ENCODE measurements at regions not wholly inside any gene's neighbourhood (a gene's known extent, or its start where the extent isn't known, plus 50 kb on each side); places are given as distances from the start of the nearest gene placed in this dataset.
"Not testable (repeated sequence)": the region's sequence is repeated elsewhere in the genome, so short reads cannot be mapped to it uniquely, and the experiment has no call there.

GRCh38 chr6:144690133-144690532, 405.0 kb downstream of the UTRN start:
- Histone ChIP-seq H3K4me3 (no peak overlapping the region), H3K27ac (no peak overlapping the region), H3K27me3 (no peaks in the 10 kb centered on the region), H3K9me3 (peaks cover 5% of the 10 kb centered on the region), H3K4me1 (no peaks in the 10 kb centered on the region), H3K36me3 (peaks cover 0 to 15% of the 10 kb centered on the region in 2 donors)
- intact Hi-C loops (cut with DNase I), result no loop called here
- no peak for TF ChIP-seq POLR2AphosphoS5 (IDR thresholded peaks at IDR 0.05; ENCODE audit: insufficient read depth in 1 of 2, low read depth in 1 of 2)
- no peak for TF ChIP-seq POLR2A (IDR thresholded peaks at IDR 0.05)
- no peak for TF ChIP-seq CTCF (IDR thresholded peaks at IDR 0.05)
- DNase-seq (ENCODE audit: extremely low spot score in 2 of 2), result no peak

- no peaks in the 10 kb centered on the region for H3K27me3 ChIP-seq
- intact Hi-C loops (cut with DNase I), result no loop called here
- peaks cover 0 to 15% of the 10 kb centered on the region in 2 donors for H3K36me3 ChIP-seq
- no peak overlapping the region for H3K4me3 ChIP-seq
- no peaks in the 10 kb centered on the region for H3K4me1 ChIP-seq
- H3K27ac ChIP-seq, result no peak overlapping the region
- no peak for DNase-seq (ENCODE audit: extremely low spot score in 2 of 2)
- peaks cover 5% of the 10 kb centered on the region for H3K9me3 ChIP-seq
- no peak for TF ChIP-seq POLR2A (IDR thresholded peaks at IDR 0.05)
- TF ChIP-seq CTCF (IDR thresholded peaks at IDR 0.05), result no peak
- TF ChIP-seq POLR2AphosphoS5 (IDR thresholded peaks at IDR 0.05; ENCODE audit: insufficient read depth in 1 of 2, low read depth in 1 of 2), result no peak
These were observed 405.5 kb downstream of the UTRN start for GRCh38 chr6:144690666-144691065.

- H3K27ac ChIP-seq; H3K36me3 ChIP-seq; DNase-seq (ENCODE audit: extremely low spot score in 2 of 2); intact Hi-C loops (cut with DNase I); H3K4me3 ChIP-seq; H3K27me3 ChIP-seq; H3K9me3 ChIP-seq: not testable (repeated sequence)
- H3K4me1 ChIP-seq, result peaks cover 14% of the 10 kb centered on the region
These were observed 406.9 kb downstream of the UTRN start for GRCh38 chr6:144692050-144692449.

- DNase-seq (ENCODE audit: extremely low spot score in 2 of 2), result no peak
- H3K27me3 ChIP-seq, result no peaks in the 10 kb centered on the region
- intact Hi-C loops (cut with DNase I), result no loop called here
- H3K4me3 ChIP-seq, result no peak overlapping the region
- no peaks in the 10 kb centered on the region for H3K9me3 ChIP-seq
- no peak overlapping the region for H3K27ac ChIP-seq
- TF ChIP-seq POLR2A (IDR thresholded peaks at IDR 0.05), result no peak
- TF ChIP-seq CTCF (IDR thresholded peaks at IDR 0.05), result no peak
- TF ChIP-seq POLR2AphosphoS5 (IDR thresholded peaks at IDR 0.05; ENCODE audit: insufficient read depth in 1 of 2, low read depth in 1 of 2), result no peak
- H3K4me1 ChIP-seq, result peaks cover 16% of the 10 kb centered on the region
- peaks cover 0 to 9% of the 10 kb centered on the region in 2 donors for H3K36me3 ChIP-seq
These were observed 410.9 kb downstream of the UTRN start for GRCh38 chr6:144695858-144696533.

- Histone ChIP-seq H3K27me3 (no peaks in the 10 kb centered on the region), H3K9me3 (no peaks in the 10 kb centered on the region), H3K36me3 (peaks cover 0 to 14% of the 10 kb centered on the region in 2 donors), H3K4me3 (no peak overlapping the region), H3K4me1 (peaks cover 16% of the 10 kb centered on the region), H3K27ac (no peak overlapping the region)
- intact Hi-C loops (cut with DNase I), result no loop called here
- TF ChIP-seq POLR2A (IDR thresholded peaks at IDR 0.05) (no peak), POLR2AphosphoS5 (IDR thresholded peaks at IDR 0.05; ENCODE audit: insufficient read depth in 1 of 2, low read depth in 1 of 2) (no peak), CTCF (IDR thresholded peaks at IDR 0.05) (no peak)
- DNase-seq (ENCODE audit: extremely low spot score in 2 of 2), result no peak
These were observed 411.7 kb downstream of the UTRN start for GRCh38 chr6:144696610-144697368.

All from vagina (tissue), 2 donors.